H1 (cell line): ENCODE measurements at regions not wholly inside any gene's neighbourhood (a gene's known extent, or its start where the extent isn't known, plus 50 kb on each side); places are given as distances from the start of the nearest gene placed in this dataset.

Source experiments
- CTCF ChIA-PET: fragments of 300-600 bp; sonication (Branson Sonifier 250); formaldehyde crosslinking; loops from one replicate; lab custom pipeline; 2021; ENCODE audit not compliant: partially characterized antibody; lab: Charles Lee
- POLR2A ChIA-PET: fragments of 300-600 bp; sonication (Branson Sonifier 250); formaldehyde crosslinking; loops from one replicate; lab custom pipeline; 2021; ENCODE audit warnings: inconsistent platforms; ENCODE audit not compliant: partially characterized antibody; lab: Charles Lee
- DNase-seq, 2 experiments: peaks; one replicate each; pipeline versions ENCODE4 v3.0.0 to v3.0.0-alpha.2; 2010 to 2022; ENCODE audit warnings: low spot score in 2 of 2, low read depth in 1 of 2, mixed read lengths in 1 of 2
- FAIRE-seq: peaks from 2 replicates; lab custom pipeline; 2011; peaks lifted over from hg19 to GRCh38; lab: Jason Lieb, UNC
- H2AFZ ChIP-seq: 2 replicates; pipeline ENCODE4 v1.8.1; 2012; ENCODE audit warnings: low read length, inconsistent platforms
- H2AK5ac ChIP-seq: 2 replicates; pipeline ENCODE4 v1.6.1; 2013; ENCODE audit warnings: low read depth, low read length
- H2BK120ac ChIP-seq: replicated peaks from 2 replicates; pipeline ENCODE3; 2013; ENCODE audit warnings: low read depth, low read length, inconsistent platforms
- H2BK12ac ChIP-seq: 2 replicates; pipeline ENCODE4 v1.6.1; 2013; ENCODE audit warnings: low read depth, low read length
- H2BK15ac ChIP-seq: 2 replicates; pipeline ENCODE4 v1.6.1; 2013; ENCODE audit warnings: low read length
- H2BK20ac ChIP-seq: 2 replicates; pipeline ENCODE4 v1.6.1; 2013; ENCODE audit warnings: low read length
- H2BK5ac ChIP-seq: 2 replicates; pipeline ENCODE4 v1.6.1; 2013; ENCODE audit warnings: low read depth, low read length
- H3K14ac ChIP-seq: 2 replicates; pipeline ENCODE4 v1.6.1; 2013; ENCODE audit warnings: inconsistent platforms; ENCODE audit not compliant: insufficient read length
- H3K18ac ChIP-seq: 2 replicates; pipeline ENCODE4 v1.6.1; 2013; ENCODE audit warnings: low read length; ENCODE audit errors: extremely low read depth
- H3K23ac ChIP-seq: 2 replicates; pipeline ENCODE4 v1.6.1; 2013; ENCODE audit warnings: inconsistent platforms; ENCODE audit not compliant: insufficient read length
- H3K23me2 ChIP-seq: 2 replicates; pipeline ENCODE4 v1.6.1; 2013; ENCODE audit warnings: low read depth, low read length
- H3K27ac ChIP-seq: 2 replicates; pipeline ENCODE4 v1.6.1; 2011; ENCODE audit warnings: low read depth, low read length, inconsistent platforms
- H3K27me3 ChIP-seq, 4 experiments: replicated peaks in 1 of 4; 1 replicate in 1 of 4; 2 replicates in 3 of 4; pipeline versions ENCODE4 v1.6.1 to v1.8.1; 2011 to 2013; ENCODE audit warnings: low read length in 3 of 4, mild to moderate bottlenecking in 3 of 4, inconsistent platforms in 2 of 4, mixed read lengths in 2 of 4, moderate library complexity in 1 of 4; ENCODE audit not compliant: control insufficient read depth in 3 of 4, insufficient read depth in 3 of 4; ENCODE audit errors: extremely low read depth in 1 of 4
- H3K36me3 ChIP-seq, 4 experiments: 2 replicates each; pipeline versions ENCODE4 v1.6.1 to v1.8.1; 2011 to 2013; ENCODE audit warnings: mild to moderate bottlenecking in 4 of 4, low read length in 3 of 4, moderate library complexity in 2 of 4, control low read depth in 1 of 4, inconsistent platforms in 1 of 4; ENCODE audit not compliant: insufficient read depth in 4 of 4, control insufficient read depth in 2 of 4
- H3K4ac ChIP-seq: replicated peaks from 2 replicates; pipeline ENCODE3; 2013; ENCODE audit warnings: low read length, low read depth, mixed read lengths, inconsistent platforms; ENCODE audit not compliant: insufficient read length
- H3K4me1 ChIP-seq, 4 experiments: replicated peaks in 1 of 4; 1 replicate in 1 of 4; 2 replicates in 3 of 4; pipeline versions ENCODE4 v1.6.1 to v1.8.1; 2011 to 2013; ENCODE audit warnings: low read length in 3 of 4, inconsistent platforms in 2 of 4, mixed read lengths in 1 of 4; ENCODE audit not compliant: insufficient read depth in 4 of 4, control insufficient read depth in 3 of 4
- H3K4me2 ChIP-seq, 2 experiments: 2 replicates each; pipeline versions ENCODE4 v1.6.1 to v1.8.1; 2011 to 2013; ENCODE audit warnings: low read depth in 2 of 2, low read length in 2 of 2, control low read depth in 1 of 2, inconsistent platforms in 1 of 2, mild to moderate bottlenecking in 1 of 2; ENCODE audit not compliant: insufficient read depth in 1 of 2
- H3K4me3 ChIP-seq, 4 experiments: fragments of 200-600, 300-600 bp in 1 of 4; sonication (generic), shearing (Covaris generic), sonication (Bioruptor Twin) in 1 of 4; 2 replicates each; pipeline versions ENCODE4 v1.5.1 to v1.8.1; 2011 to 2016; ENCODE audit warnings: low read length in 4 of 4, low read depth in 3 of 4, control low read depth in 2 of 4, inconsistent platforms in 2 of 4, mild to moderate bottlenecking in 2 of 4, mixed read lengths in 1 of 4, moderate library complexity in 1 of 4; ENCODE audit not compliant: insufficient read depth in 2 of 4; ENCODE audit errors: extremely low read depth in 1 of 4
- H3K56ac ChIP-seq: replicated peaks from 2 replicates; pipeline ENCODE3; 2013; ENCODE audit warnings: low read depth, mild to moderate bottlenecking, mixed read lengths, low read length, inconsistent platforms; ENCODE audit not compliant: insufficient read length
- H3K79me1 ChIP-seq: 2 replicates; pipeline ENCODE4 v1.6.1; 2013; ENCODE audit warnings: low read depth, low read length, control low read depth
- H3K79me2 ChIP-seq, 2 experiments: 2 replicates each; pipeline versions ENCODE4 v1.6.1 to v1.8.1; 2012 to 2013; ENCODE audit warnings: low read length in 2 of 2, mild to moderate bottlenecking in 2 of 2, inconsistent platforms in 1 of 2; ENCODE audit not compliant: insufficient read depth in 2 of 2, control insufficient read depth in 1 of 2
- H3K9ac ChIP-seq, 4 experiments: replicated peaks in 1 of 4; 1 replicate in 1 of 4; 2 replicates in 3 of 4; pipeline versions ENCODE4 v1.6.1 to v1.8.1; 2011 to 2013; ENCODE audit warnings: low read depth in 3 of 4, low read length in 3 of 4, control low read depth in 2 of 4, mild to moderate bottlenecking in 2 of 4, moderate library complexity in 2 of 4, inconsistent platforms in 1 of 4; ENCODE audit errors: extremely low read depth in 1 of 4
- H3K9me3 ChIP-seq, 2 experiments: 2 replicates each; pipeline versions ENCODE4 v1.6.1 to v1.8.1; 2012 to 2013; ENCODE audit warnings: mild to moderate bottlenecking in 2 of 2, moderate library complexity in 2 of 2, control low read depth in 1 of 2, inconsistent platforms in 1 of 2, low read depth in 1 of 2, low read length in 1 of 2, mixed read lengths in 1 of 2; ENCODE audit not compliant: insufficient read depth in 2 of 2
- H4K20me1 ChIP-seq, 2 experiments: replicated peaks in 1 of 2; 2 replicates each; pipeline versions ENCODE3 to v1.8.1; 2011 to 2013; ENCODE audit warnings: inconsistent platforms in 2 of 2, low read length in 2 of 2, mild to moderate bottlenecking in 1 of 2; ENCODE audit not compliant: insufficient read depth in 2 of 2, control insufficient read depth in 1 of 2
- H4K5ac ChIP-seq: 2 replicates; pipeline ENCODE4 v1.6.1; 2013; ENCODE audit warnings: low read length, low read depth, mixed read lengths, inconsistent platforms; ENCODE audit not compliant: insufficient read length
- H4K8ac ChIP-seq: 2 replicates; pipeline ENCODE4 v1.8.0; 2013; ENCODE audit warnings: mild to moderate bottlenecking, moderate library complexity, low read length, inconsistent platforms; ENCODE audit not compliant: insufficient read depth; ENCODE audit errors: extremely low read depth
- H4K91ac ChIP-seq: replicated peaks from 2 replicates; pipeline ENCODE3; 2013; ENCODE audit warnings: low read length, mixed read lengths, inconsistent platforms; ENCODE audit not compliant: insufficient read length
- BACH1 ChIP-seq: IDR thresholded peaks from 2 replicates; pipeline ENCODE4 v1.6.1; 2012; ENCODE audit warnings: low read length, improper control_type of control experiment
- EZH2 ChIP-seq: fragments of 200-600 bp; sonication (generic); IDR thresholded peaks from 2 replicates; pipeline ENCODE4 v1.7.1; 2012; ENCODE audit warnings: low read depth, mild to moderate bottlenecking, moderate library complexity, low read length, inconsistent platforms; ENCODE audit not compliant: severe bottlenecking
- HDAC6 ChIP-seq: IDR thresholded peaks from one replicate; pipeline ENCODE4 v1.7.1; 2012; ENCODE audit warnings: low read depth, mild to moderate bottlenecking, inconsistent platforms, low read length, moderate library complexity
- KDM5A ChIP-seq: fragments of 200-600 bp; IDR thresholded peaks from 2 replicates; pipeline ENCODE4 v1.7.1; 2012; ENCODE audit warnings: mild to moderate bottlenecking, low read length, inconsistent platforms, mixed read lengths
- TAF1 ChIP-seq: IDR thresholded peaks from 2 replicates; pipeline ENCODE4 v1.6.1; 2011; ENCODE audit warnings: mild to moderate bottlenecking, low read depth, low read length
- TBP ChIP-seq: IDR thresholded peaks from 2 replicates; pipeline ENCODE4 v1.6.1; 2011; ENCODE audit warnings: low read depth, low read length, improper control_type of control experiment
- YY1 ChIP-seq: IDR thresholded peaks from 2 replicates; pipeline ENCODE4 v1.6.1; 2011; ENCODE audit warnings: low read depth, mild to moderate bottlenecking, low read length
- WGBS, 2 experiments: shearing (Covaris generic) in 1 of 2; methylation state at CpG; one replicate each; pipeline versions ENCODE4 v1.1.6 to v1.1.7; 2013 to 2015; ENCODE audit warnings: low lambda C conversion rate in 2 of 2, mixed read lengths in 2 of 2, inconsistent platforms in 1 of 2, low coverage in 1 of 2, missing lambda C conversion rate in 1 of 2; ENCODE audit not compliant: insufficient replicate concordance in 2 of 2, insufficient coverage in 1 of 2, insufficient read length in 1 of 2; ENCODE audit errors: extremely low coverage in 1 of 2, missing lambda C conversion rate in 1 of 2; 5-methylcytosine and 5-hydroxymethylcytosine counted together

- no peak overlapping the region for H3K4me3 ChIP-seq
- H2BK12ac ChIP-seq: no peak overlapping the region
- H2BK5ac ChIP-seq: no peak overlapping the region
- H3K56ac ChIP-seq: no peak overlapping the region
- no peak overlapping the region for H3K9ac ChIP-seq
- H4K91ac ChIP-seq: no peak overlapping the region
- H4K8ac ChIP-seq: no peak overlapping the region
- H3K36me3 ChIP-seq: no peaks in the 10 kb centered on the region
- H3K18ac ChIP-seq: no peak overlapping the region
- no peaks in the 10 kb centered on the region; the same call in 1 of the 2 replicates for H3K23me2 ChIP-seq
- CTCF ChIA-PET: interaction anchor here (0.6 to 1.8 kb wide), 4 partner anchors 104 to 203 kb away, joined by 3 to 8 read pairs (median 4); no protein-coding TSS in a partner anchor
- H2BK20ac ChIP-seq: no peak overlapping the region
- no peak overlapping the region for H2BK120ac ChIP-seq
- peaks cover 0 to 2% of the 10 kb centered on the region in 2 experiments; a peak in 1 of 4 replicates for H3K9me3 ChIP-seq
- H4K20me1 ChIP-seq: no peaks in the 10 kb centered on the region
- no peaks in the 10 kb centered on the region; a peak in 1 of 7 replicates for H3K27me3 ChIP-seq
- H2AFZ ChIP-seq: no peak overlapping the region
- H3K27ac ChIP-seq: no peak overlapping the region
- DNase-seq: no peak
- no peaks in the 10 kb centered on the region for H3K79me1 ChIP-seq
- no peak overlapping the region for H2BK15ac ChIP-seq
- 86% methylated on average over 3 of the region's 4 CpGs; no CpG with 5 or more reads in 1 of the 2 experiments for WGBS, 2 experiments
- H3K4me1 ChIP-seq: peaks cover 0 to 3% (median 0%) of the 10 kb centered on the region in 4 experiments; a peak in 2 of 7 replicates
- H3K4me2 ChIP-seq: no peak overlapping the region
- no peak overlapping the region for H3K4ac ChIP-seq
- TF ChIP-seq YY1 (no peak), TBP (no peak), EZH2 (no peak), KDM5A (no peak), TAF1 (no peak), BACH1 (no peak), HDAC6 (no peak)
- TF ChIP-seq, all 59 proteins: peak for 0
- no peak overlapping the region for H4K5ac ChIP-seq
- no peaks in the 10 kb centered on the region for H3K79me2 ChIP-seq
- H2AK5ac ChIP-seq: no peak overlapping the region
- H3K14ac ChIP-seq: no peak overlapping the region
- POLR2A ChIA-PET: no interaction called here
- no peak overlapping the region for H3K23ac ChIP-seq
- FAIRE-seq: no peak
Observed at GRCh38 chr11:119845756-119846155, 116.8 kb upstream of the NECTIN1 start.
